ENCODE measurements at regions not wholly inside any gene's neighbourhood (a gene's known extent, or its start where the extent isn't known, plus 50 kb on each side); places are given as distances from the start of the nearest gene placed in this dataset.

DNA sequence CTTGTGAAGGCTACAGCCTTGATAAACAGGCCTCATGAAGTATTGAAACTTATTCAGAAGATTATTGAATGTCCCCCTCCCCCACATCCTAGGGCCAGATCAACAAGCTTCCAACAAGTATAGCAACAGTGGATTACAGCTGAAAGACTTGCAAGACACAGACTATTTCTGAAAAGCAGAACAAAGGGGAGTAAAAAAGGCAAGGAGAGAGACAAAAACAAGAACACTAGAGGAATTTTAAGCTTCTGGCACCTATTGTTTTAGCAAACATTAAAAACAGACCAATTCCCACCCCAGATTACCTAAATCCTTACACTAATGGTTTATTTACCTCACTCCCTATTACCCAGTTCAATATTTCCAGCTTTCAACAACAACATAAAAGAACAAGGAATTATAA lies 446.3 kb upstream of the FSTL5 start:
- TF ChIP-seq, protein P1, sequence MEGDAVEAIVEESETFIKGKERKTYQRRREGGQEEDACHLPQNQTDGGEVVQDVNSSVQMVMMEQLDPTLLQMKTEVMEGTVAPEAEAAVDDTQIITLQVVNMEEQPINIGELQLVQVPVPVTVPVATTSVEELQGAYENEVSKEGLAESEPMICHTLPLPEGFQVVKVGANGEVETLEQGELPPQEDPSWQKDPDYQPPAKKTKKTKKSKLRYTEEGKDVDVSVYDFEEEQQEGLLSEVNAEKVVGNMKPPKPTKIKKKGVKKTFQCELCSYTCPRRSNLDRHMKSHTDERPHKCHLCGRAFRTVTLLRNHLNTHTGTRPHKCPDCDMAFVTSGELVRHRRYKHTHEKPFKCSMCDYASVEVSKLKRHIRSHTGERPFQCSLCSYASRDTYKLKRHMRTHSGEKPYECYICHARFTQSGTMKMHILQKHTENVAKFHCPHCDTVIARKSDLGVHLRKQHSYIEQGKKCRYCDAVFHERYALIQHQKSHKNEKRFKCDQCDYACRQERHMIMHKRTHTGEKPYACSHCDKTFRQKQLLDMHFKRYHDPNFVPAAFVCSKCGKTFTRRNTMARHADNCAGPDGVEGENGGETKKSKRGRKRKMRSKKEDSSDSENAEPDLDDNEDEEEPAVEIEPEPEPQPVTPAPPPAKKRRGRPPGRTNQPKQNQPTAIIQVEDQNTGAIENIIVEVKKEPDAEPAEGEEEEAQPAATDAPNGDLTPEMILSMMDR (conservative IDR thresholded peaks at IDR 0.05 in 1 of 2, IDR thresholded peaks at IDR 0.05 in 1 of 2; ENCODE audit: extremely low read depth in 1 of 2, insufficient read depth in 1 of 2, low read depth in 1 of 2, low read length in 2 of 2): no peak
- no peak for TF ChIP-seq EZH2 (IDR thresholded peaks at IDR 0.05; ENCODE audit: borderline replicate concordance, low read length)
